ENCODE measurements at regions not wholly inside any gene's neighbourhood (a gene's known extent, or its start where the extent isn't known, plus 50 kb on each side); places are given as distances from the start of the nearest gene placed in this dataset.
"Not testable (repeated sequence)": the region's sequence is repeated elsewhere in the genome, so short reads cannot be mapped to it uniquely, and the experiment has no call there.

GRCh38 chr1:229119876-229120275 lies 151.0 kb upstream of the RAB4A start:
- no peak for DNase-seq

DNA sequence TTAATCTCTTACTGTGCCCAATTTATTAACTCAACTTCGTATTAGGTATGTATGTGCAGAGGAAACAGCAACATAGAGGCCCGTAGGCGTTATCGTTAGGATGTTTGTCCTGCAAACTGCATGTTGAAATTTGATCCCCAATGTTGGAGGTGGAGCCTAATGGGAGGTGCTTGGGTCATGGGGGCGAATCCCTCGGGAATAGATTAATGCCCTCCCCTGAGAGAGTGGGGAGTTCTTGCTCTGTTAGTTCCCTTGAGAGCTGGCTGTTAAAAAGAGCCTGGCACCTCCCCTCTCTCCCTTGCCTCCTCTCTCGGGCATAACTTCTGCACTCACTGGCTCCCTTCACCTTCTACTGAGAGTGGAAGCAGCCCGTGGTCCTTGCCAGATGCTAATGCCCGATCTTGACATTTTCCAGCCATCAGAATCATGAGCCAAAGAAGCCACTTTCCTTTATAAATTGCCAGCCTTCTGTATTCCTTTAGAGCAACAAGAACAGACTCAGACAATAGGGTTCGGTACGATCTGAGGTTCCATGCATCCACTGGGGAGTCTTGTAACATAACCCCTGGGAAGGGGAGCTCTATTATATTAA lies 149.0 kb upstream of the RAB4A start:
- DNase-seq: no peak

DNA sequence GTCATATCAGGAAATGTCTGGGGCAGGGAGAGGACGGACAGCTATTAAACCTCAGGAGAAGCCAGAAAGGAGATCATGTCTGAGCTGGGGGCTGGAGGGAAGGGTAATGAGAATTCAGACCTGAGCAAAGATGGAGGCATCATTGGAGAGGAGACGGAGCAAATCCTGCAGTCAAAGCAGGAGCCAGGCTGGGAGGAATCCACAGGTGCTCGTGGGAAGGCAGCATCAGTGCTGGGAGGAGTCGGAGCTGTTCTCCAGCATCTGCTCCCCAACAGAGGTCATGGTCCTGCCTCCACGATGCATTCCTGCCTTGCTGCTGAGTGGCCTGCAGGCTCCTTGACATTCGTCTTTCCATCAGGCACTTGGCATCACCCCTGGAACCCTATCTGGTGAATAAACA lies 148.3 kb upstream of the RAB4A start:
- DNase-seq: no peak

GRCh38 chr1:229124116-229124515 lies 146.8 kb upstream of the RAB4A start:
- no peak for DNase-seq

- DNase-seq: no peak
These were observed 146.3 kb upstream of the RAB4A start for GRCh38 chr1:229124520-229125124.

DNA sequence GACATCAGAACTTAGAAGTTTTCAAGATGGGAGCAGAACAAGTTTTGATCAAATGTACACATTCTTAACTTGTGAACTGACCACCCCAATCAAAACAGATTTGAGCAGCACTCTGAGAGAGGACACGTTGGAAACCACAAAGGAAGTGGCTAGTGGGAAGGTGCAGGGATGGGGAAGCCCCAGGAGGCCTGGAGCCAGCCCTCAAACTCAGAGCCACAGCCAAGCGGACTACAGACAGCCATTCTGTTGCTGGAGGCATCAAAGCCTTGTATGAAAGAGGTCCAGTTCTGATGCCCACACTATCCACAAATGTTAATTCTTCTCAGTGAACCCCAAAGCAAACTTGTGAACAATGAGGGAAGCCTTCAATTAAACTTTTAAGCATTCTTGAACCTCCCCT lies 143.6 kb upstream of the RAB4A start:
- no peak for DNase-seq

GRCh38 chr1:229128066-229128608 lies 142.8 kb upstream of the RAB4A start:
- no peak for DNase-seq

DNA sequence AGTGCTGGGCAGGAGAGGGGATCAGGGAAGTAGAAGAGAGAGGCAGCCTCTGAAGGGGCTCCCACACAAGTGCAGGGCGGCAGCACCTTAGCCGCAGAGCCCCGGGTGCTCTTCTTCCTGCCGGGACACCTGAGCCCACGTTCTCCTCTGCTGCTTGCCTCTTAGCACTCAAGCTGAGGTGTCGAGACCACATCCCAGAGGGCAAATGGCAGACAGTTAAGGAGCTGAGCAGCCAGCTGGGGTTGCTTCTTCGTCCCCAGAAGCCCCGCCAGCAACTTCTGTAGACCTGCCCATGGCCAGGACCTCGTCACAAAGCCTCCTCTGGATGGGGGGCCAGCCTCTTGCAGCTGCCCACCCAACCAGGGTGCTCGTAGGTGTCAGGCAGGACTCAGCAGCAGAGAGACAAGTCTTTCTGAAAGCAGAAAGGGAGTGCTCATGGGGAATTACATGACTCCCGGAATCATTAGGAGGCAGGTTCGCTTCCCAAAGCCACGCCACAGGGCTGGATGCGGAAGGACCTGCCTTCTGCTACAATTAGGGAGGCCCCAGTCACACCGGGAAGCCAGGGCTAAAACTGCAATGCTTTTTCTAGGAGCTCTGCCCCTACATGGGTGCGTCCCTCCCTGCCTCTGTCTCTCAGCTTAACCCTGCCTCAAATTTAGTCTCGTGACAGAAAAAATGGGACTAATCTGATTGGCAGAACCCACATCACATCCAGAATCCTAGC lies 141.4 kb upstream of the RAB4A start:
- no peak for DNase-seq

GRCh38 chr1:229130028-229130668 lies 140.8 kb upstream of the RAB4A start:
- no peak for DNase-seq

DNA sequence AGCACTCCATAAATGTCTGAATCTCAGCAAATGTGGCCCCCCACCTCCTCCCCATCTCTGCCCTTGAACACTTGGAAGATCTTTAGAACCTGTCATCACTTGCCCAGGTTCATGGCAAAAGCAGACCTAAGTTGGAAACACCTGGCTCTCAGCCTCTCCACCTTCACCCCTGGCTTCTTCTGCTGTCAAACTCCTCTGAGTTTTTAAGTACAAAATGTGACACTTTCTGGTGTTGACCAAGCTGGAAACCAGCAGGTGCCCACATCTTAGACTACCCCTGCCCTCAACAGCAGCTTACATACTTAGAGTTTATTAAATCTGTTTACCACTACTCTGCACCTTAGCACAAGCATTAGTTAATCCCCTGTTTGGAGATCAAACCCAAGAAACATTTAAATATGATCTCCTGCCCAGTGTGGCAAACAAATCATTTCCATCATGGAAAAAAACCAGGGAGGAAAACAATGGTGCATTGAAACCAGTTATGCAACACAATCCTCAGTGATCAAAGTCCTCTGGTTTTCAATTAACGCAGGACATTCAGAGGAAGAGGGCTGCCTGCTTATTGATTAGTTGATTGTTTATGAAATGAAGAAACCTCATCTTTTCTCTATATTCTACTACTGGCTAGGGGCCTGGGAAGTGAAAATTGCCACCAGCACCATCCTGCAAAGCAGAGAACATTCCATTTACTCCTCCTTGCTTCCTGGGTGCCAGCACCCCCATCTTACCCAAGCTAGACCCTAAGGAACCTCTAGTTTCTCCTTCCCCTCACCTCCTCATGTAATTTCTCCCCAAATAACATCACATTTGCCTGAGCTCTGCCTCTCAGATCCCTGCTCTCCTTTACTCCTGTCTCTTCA lies 139.4 kb upstream of the RAB4A start:
- no peak for DNase-seq

DNA sequence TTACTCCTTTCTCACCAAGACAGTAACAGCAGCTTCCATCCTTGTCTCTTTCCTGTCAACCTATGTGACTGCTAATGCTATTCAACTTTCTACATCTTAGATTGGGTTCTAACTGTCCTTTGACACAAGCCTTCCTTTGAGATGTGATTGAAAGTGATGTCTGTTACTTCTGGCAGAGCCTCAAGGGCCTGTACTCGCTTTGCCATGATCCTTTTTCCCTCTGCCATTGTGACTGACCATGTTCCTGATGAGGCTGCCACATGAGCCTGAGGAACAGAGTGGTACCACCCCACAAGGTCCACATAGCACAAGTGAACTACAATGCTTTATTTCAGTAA lies 138.8 kb upstream of the RAB4A start:
- DNase-seq: no peak

GRCh38 chr1:229132706-229133105 lies 138.2 kb upstream of the RAB4A start:
- no peak for DNase-seq

DNA sequence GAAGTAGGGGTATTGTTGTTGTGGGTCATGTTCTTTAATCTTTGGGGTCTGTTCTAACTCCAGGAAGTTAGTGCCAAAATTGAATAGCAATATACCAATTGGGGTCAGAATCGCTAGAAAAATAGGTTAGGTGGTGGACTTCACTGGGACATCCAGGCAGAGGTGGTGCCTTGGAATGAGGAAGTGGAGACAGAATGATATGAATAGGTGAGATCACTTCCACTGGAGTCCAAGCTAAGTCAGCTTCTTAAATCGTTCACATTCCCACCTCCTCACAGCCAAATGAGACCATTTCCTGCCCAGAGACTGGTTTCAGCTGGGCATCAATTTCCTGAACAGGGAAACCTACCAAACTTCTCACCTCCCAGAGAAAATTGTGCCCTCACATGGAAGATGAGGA lies 137.8 kb upstream of the RAB4A start:
- DNase-seq: no peak

DNA sequence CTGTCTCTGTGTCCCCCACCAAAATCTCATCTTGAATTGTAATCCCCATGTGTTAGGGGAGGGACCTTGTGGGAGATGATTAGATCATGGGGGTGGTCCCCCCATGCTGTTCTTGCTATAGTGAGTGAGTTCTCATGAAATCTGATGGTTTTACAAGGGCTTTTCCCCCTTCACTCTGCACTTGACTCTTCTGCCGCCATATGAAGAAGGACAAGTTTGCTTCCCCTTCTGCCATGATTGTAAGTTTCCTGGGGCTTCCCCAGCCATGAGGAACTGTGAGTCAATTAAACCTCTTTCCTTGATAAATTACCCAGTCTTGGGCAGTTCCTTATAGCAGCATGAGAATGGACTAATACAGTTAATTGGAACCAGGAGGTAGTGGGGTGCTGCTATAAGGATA lies 137.1 kb upstream of the RAB4A start:
- DNase-seq: no peak

- DNase-seq: not testable (repeated sequence)
These were observed 136.3 kb upstream of the RAB4A start for GRCh38 chr1:229134381-229135217.

GRCh38 chr1:229135773-229136172 lies 135.1 kb upstream of the RAB4A start:
- DNase-seq: no peak

DNA sequence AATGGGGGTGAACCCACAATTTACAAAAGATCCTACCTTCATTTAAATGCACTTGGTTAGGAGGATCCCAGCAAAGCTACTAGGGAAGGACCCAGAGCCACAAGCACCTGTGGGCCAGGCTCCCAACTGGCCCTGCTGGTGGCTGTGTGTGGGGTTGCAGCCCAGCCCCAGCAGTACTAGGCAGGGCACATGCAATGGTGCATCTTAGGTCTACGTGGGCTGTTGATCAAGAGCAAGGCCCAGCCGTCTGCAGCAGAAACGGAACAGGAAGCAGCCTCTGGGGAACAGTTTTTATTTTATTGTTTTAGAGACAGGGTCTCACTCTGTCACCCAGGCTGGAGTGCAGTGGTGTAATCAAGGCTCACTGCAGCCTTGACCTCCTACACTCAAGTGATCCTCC lies 134.1 kb upstream of the RAB4A start:
- no peak for DNase-seq

DNA sequence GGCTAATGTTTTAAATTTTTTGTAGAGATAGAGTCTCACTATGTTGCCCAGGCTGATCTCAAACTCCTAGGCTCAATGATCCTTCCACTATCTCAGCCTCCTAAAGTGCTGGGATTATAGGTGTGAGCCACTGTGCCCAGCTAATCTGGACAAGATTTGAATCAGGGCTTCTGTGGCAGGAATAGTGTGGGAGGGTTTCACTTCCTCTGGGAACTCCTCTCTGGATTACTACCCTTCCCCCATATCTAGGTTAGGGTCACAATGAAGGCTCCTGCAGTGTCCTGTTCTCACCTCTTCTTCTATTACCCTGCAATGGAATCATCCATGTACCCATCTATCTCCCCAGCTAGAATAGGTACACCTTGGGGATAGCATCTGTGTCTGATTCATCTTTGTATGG lies 133.6 kb upstream of the RAB4A start:
- no peak for DNase-seq

GRCh38 chr1:229138058-229138457 lies 132.9 kb upstream of the RAB4A start:
- no peak for DNase-seq

GRCh38 chr1:229139331-229140118 lies 131.4 kb upstream of the RAB4A start:
- no peak for DNase-seq

DNA sequence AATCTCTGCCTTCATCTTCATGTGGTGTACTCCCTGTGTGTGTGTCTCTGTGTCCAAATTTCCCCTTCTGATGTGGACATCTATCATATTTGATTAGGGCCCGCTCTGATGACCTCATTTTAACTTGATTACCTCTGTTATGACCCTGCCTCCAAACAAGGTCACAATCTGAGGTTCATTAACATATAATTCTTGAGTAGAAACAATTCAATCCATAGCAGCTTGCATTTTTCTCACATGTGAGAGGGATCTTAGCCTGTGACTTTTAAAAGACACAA lies 130.9 kb upstream of the RAB4A start:
- no peak for DNase-seq
